Eye (tissue), 1 donor: ENCODE measurements at regions not wholly inside any gene's neighbourhood (a gene's known extent, or its start where the extent isn't known, plus 50 kb on each side); places are given as distances from the start of the nearest gene placed in this dataset.

ENCODE experiments used
- DNase-seq: peaks from one replicate; pipeline ENCODE4 v3.0.0-alpha.2; 2015

DNA sequence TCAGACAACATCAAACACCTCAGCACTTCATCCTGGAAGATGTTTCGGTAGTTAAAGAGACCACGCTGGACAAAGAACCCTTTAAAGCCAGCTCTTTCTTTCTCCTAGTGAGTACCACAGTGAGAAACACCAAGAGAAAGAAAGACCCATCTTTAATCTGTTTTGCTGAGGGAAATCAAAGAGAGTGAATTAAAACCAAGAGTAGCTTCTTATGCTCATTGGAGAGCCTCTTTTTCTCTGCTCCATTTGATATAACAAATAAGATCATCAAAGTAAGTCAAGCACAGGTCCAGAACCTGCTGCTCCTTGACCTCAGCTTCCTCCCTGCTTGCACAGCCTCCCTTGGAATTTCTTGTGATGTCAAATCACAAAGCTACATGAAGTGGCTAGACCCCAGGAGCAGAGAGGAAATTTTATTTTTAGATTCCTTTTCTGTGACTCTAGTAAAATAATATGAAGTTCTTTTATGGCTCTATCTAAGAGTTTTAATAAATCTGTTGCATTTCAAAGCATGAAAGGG, 436.4 kb downstream of the C3orf38 start:
- no peak for DNase-seq

DNA sequence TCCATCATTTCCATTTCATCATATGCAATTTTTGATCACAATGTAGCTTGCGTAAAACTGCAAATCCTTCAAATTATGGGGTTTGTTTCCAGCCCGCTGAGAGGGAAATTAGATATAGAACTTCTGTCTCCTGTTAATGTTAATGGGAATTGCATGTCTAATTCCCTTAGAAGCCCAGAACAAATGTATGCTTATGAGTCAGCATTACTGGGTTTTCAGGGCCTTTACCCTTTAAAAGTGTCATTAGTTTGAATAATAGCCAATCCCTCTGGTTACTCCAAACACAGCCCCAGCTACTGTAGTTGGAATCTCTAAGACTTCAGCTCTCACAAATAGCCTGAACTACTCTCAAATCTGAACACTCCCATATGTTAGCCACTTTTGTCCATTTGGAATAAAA, 439.4 kb downstream of the C3orf38 start:
- DNase-seq = no peak

DNA sequence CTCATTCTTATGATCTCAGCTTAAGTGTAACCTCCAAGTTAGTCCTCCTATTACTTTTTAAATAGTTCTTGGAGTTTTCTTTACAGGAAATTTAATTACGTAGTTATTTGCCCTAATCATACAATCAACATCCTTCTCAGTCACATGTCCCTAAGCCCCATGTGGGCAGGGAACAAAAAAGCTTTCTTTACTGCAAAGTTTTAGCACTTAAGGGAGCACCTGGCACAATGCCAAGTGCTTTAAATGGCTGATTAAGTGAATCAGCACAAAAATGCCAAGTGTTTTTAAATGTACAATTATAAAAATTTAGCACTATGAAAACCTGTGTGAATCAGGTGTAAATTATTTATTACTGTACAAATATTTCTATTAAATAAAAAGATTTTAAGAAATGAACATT, 445.3 kb downstream of the C3orf38 start:
- no peak for DNase-seq

DNA sequence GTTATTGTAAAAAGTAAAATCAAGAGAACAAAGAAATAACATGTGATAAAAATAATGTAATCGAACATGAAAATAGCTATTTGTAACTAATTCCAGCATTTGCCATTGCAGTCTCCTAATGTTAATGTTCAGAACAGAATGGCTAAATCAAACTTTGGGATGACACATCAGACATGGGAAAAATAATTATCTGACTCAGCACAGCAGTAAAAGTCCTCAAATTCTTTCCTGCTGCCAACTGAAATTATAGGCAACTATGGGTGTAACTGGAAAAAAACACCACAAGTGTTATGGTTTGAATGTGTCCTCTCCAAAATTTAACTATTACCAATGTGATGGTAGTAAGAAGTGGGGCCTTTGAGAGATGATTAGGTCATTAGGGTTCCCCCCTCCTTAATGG, 446.7 kb downstream of the C3orf38 start:
- DNase-seq = no peak

DNA sequence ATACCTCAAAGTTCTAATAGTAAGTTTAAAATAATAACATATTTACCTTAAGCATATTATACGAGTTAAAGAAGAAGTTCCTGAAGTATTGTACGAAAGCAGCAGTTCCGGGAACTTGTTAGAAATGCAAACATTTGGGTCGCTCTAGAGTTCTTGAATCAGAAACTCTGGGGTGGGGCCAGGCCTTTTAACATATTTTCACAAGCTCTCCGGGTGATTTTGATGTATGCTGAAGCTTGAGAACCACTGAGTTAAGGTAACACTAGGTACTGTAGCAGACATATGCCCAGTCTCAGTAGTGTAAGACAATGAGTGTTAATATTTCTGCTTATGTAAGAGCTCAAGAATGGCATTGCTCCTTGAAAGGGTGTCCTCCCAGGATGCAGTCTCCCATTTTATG, 461.1 kb downstream of the C3orf38 start:
- no peak for DNase-seq

DNA sequence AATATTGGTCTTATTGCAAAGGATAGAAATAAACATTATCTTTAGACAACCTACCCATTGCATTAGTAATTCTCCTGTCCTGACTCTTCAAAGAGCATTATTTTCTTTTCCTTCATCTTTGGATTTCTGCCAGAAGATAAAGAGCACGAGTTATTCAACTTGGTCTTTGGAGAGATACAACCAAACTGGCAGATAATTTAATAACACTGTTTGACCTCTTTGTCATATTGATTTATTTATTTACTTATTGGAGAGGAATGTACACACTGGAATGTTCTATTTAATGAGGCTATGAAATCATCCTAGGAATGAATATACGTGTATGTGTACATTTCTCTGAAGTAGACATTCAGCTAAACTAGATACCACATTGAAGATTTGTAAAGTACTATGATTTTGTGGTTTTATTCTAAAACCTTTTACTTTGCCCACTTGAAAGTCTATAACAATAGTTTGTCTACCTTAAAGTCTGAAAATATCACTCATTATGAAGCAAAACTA, 462.1 kb downstream of the C3orf38 start:
- DNase-seq = no peak

DNA sequence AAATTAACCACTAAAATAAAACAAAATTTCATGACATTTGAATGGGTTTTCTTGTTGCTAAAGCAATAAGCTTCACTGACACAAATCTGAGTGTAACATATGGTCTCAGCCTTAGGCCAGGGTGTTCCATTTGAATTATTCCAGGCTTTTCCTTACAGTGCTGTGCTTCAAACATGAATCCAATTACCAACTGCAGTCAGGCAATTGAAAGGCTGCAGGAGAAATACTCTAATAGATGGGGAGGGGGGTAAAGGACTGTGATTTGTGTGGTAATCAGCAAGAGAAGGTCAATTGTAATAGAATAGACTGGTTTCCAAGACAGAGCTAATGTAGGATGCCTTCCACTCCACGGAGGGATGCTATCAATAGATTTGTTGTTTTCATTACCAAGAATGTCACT, 466.7 kb downstream of the C3orf38 start:
- DNase-seq = peak; percentile 60

DNA sequence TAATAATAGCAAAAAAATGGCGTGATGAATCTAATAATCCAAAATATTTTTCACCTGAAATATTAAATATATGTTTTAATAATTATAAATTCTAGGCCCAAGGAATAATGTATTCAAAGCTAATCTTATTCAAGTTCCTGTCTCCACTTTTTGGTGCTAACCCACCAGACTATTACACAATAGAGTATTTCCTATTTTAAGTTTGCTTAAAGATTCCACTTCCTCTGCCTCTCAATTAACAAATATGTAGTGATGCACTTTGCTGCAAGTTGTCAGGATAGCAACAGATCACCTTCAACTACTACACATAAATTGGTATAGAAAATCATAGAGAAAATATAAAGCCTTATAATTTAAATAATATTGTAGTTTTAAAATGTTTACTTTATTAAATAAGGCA, 467.5 kb downstream of the C3orf38 start:
- DNase-seq = no peak

DNA sequence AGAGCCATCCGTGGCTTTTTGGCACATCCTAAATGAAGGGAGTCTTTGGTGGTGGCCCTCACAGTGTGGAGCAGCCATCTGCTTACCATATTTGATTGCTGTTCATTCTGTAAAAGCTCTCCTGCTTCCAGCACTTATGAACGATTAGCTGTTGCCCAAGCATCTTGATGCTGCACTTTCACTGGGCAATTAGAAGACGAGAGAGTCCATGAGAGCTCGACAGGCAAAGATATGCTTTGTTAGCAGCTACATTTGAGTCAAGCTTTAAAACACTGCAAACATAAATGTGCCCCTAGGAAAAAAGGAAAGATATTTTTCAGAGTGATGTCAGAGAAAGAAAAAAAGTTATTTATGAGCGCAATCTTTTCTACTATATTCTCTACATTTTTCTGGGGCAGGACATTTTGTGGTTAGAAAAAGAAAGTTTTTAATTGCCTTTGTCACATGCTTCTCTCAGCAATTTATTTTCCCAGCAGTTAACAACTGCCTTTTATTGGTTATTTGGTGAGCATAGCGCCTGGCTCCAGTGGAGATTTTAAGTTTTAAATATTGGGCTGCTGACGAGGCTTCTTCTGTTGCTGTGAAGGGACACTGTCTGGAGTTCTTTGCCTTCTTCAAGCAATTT, 468.4 kb downstream of the C3orf38 start:
- peak; percentile 74 for DNase-seq

DNA sequence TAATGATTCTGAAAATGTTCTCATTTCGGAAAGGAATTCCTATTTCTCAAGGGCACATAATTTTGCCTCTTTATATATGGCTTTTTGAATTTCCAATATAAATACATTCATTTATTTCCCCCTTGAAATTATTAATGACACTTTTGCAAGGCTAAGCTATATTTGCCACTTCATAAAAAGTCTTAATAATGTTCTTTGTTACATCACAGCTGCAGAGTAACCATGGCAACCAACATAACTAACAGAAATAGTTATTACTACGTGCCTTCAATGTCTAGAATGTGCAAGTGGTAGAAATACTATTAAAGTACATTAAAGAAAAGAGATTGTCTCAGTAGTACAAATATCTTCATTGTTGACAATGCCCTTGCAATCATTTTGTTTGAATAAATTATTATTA, 471.8 kb downstream of the C3orf38 start:
- DNase-seq = no peak

DNA sequence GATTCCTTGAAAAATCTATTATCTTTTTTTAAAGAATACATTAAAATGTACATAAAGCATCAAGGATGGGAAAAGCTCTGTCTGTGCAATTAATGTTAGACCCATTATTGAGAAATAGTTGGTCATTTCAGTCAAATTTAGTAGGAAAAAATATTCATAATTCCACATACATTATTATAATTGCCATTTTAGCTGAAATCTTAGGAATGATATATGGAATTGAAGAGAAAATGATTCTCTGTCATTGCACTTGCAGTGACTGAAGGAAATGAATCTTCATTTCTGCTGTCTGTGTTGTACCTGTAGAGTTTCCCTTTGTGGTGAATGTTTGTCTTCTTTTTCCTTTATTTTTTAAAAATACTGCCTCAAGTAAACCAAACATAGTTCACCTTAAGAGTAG, 473.9 kb downstream of the C3orf38 start:
- no peak for DNase-seq

DNA sequence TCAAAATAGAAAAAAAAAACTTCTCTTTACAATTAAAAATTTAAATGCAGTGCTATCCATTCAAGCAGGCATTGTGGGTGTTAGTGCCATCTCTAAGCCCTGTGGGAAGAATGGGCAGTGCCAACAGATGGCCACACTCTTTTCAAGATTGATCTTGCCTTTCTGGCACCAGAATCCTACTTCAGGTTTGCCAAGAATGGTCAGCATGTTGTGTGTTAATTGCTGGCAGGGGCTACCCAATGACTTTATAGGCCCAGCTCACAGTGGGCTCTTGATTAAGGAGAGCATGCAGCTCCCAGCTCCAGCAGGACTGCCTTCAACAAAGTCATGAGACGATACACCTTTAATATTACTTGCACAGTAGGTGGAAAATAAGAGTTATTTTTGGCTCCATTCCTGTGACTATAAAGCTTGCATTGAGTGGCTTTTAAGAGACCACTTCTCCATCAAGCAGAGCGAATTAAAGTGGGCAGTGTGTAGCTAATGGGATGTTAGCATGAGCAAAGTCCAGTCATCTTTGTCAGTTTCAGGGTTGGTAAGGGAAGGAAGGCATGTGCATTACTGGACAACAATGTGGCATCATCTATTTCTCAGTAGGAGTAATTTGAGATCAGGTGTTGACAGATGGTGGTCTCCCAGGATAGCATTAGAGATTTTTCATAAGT, 476.8 kb downstream of the C3orf38 start:
- DNase-seq = no peak

DNA sequence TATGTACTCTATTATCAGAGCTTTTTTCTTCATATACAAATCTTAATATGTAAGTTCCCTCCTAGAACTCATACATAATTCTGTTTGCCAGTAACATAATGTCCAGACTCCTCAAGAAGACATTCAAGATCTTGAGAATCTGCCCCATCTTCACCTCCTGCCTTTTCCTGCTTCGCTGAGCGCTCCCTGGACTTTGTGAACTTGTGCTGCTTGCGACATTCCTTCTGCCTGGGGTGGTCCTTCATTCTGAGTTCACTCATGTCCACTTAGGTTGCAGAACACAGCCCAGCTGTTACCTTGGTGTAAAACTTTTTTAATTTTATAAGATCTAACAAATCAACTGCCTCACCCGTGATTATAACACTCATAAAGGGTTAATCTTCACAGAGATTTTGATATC, 478.5 kb upstream of the EPHA3 start:
- no peak for DNase-seq

DNA sequence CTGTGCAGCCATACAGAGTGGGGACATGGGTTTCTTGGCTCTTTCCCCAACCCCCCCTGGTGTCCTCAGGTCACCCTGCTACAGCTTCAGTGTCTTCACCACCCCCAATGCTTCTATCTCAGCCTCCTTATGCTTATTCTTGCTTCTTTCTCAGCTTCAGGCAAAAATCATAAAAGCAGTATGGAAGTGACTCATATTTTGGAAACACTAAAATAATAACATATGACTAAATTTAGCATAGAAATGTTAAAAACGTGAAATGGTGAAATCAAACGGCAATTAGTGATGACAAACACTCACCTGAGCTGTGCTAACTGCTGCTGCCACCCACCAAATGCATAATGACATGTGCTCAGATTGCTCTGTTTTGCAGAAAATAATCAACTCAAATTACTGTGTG, 475.2 kb upstream of the EPHA3 start:
- DNase-seq = no peak

DNA sequence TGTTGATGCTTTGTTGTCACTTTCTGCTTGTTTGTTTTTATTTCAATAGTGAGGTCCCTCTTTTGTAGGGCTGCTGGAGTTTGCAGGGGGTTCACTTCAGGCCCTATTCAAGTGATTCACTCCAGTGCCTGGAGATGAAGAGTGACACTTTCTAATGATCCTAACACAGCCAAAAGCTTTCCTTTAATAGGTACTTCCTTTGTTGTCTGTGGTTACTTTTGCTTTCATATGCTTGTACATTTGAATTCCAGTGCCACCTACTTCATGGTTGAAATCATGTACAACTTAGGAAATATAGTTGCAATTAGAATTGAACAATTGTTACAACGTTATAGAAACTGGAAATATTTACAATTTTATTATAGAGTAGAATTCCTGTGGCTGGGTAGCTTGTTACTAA, 466.8 kb upstream of the EPHA3 start:
- no peak for DNase-seq

DNA sequence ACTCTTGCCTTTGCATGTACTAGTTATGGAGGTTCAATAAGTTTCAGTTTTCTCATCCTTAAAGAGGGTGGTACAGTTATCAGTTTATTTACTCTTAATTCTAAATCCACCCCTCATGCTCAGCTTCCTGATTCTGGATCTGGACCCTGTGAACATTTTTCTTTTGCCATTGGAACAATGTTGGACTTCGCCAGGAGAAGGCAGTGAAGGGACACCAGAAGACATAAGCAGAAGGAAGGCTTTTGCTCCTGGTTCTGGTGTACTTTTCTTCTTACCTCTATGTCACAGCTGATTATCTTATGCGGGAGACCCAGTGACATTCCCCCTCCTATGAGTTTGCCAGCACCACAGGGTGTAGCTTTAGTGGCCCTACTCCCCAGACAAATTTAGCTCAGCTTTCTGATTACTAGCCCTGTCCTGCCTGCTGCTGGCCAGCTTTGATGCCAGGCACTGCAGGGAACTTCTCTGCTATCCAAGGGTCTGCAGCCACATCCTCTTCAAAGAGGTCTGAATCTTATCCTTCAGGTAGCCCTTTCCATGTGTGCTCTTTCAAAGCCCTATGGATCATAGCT, 466.3 kb upstream of the EPHA3 start:
- no peak for DNase-seq

DNA sequence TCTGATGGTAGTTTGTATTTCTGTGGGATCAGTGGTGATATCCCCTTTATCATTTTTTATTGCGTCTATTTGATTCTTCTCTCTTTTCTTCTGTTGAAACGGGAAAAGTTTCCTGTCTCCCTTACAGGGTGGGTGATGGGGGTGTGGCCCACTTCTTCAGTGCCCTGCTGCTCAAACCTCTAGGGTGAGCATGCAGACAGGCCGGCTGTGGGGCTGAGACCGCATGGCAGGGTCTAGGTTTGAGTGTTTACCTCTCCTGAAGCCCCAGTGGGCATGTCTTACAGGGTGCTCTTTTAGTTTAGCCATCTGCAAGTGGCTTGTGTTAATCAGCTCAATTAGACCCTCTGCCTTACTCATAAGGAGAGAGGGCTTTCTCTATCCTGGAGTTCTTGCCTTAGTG, 450.0 kb upstream of the EPHA3 start:
- no peak for DNase-seq

DNA sequence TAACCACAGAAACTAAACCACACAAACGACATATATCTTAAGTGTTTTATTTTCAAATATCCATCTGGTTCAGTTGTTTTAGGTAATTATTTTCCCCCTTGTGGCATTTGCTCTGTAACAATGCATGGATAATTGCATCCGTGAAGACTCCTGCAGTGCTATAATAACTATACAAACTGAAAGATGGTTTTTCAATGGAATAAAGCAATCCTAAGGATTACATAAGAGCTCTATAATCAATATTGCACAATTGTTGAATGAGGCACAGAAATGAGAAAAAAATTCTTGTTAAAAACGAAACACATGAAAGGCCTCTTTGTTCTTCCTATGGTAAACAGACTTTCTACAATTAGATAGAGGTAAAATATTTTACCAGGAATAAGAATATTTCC, 446.0 kb upstream of the EPHA3 start:
- no peak for DNase-seq

DNA sequence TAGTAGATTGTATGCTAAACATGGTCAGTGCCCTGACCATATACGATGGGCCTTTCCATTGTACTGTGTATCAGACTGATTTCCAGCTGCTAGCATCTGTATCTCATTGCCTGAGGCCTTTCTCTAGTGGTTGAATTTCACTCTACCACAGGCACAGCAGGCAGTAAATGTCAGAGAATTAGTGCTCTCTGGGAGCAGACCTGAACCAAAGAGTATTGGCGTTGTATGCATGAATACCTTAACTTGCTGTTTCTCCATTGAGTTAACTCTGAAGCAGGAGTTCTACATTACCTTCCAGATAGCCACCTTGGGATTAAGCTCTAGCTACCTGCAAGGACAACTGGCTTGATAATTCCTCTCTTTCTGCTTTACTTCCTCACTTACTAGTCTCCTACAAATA, 439.2 kb upstream of the EPHA3 start:
- DNase-seq = peak; percentile 33

DNA sequence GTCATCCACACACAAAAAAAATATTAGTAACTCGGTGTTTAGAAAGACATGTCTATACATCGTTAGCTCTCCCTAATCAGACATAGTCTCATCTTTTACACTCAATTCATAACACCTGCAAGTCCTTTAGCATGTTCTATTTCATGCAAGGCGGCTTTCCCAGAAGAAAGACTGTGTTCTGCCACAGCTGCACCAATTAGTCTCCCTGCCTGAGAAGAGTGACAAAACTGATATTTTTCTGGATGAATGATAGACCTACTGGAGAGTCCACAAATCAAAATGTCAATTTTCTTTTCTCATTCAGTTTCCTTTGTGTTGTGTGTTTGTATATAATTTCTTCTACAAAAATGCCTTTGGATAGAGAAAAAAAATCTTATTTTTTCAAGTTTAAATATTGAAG, 435.8 kb upstream of the EPHA3 start:
- peak; percentile 46 for DNase-seq

DNA sequence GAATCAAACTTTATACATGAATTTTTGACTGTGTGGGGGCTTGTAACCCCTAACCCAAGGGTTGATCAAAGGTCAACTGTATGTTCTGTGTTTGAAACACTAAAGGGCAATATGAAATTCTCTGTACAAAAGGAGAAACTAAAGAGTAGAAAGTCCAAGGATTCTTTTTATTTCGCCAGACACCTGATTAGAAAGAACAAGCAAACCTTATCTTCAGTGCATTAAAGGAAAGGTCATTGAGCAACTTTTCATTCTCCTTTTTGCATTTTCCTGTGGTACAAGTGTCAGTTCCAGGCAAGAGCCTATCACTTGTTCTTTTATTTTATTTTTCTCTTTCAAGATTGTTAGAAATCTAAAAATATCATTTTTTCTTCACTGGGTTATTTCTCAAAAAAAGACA, 430.1 kb upstream of the EPHA3 start:
- no peak for DNase-seq

DNA sequence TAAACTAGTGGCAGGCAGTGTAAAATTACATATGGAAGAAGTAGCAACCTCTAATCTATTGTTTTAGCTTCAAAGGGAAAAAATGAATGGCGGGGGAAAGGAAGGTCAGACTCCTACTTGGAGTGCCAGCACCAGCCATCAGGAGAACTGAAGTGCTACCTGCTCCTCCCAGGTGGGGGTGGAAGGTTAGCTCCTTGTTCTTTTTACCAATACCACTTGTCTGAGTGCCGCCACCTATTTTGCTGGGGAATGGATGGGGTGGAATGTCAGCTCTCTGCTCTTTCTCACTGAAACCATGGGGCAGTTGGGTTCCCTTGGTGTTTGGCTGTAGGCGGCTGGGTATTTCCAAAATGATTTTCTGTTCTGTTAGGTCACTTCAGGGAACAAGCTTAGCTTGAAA, 428.7 kb upstream of the EPHA3 start:
- DNase-seq = no peak

DNA sequence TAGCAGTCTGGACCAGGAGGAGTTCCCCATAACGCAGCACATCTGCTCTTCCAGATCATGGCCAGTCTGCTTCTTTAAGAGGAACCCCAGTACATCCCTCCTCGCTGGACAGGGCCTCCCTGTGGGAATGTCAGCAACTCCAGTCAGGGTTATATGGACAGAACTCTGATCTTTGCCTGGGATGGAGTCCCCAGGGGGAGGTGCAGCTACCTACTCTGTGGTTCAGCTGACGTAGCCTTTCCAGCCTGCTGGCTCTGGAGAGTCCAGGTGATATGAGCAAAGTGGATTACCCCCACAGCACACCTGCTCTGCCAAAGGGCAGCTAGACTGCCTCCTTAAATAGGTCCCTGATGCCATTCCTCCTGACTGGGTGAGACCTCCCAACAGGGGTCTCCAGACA, 417.1 kb upstream of the EPHA3 start:
- no peak for DNase-seq

DNA sequence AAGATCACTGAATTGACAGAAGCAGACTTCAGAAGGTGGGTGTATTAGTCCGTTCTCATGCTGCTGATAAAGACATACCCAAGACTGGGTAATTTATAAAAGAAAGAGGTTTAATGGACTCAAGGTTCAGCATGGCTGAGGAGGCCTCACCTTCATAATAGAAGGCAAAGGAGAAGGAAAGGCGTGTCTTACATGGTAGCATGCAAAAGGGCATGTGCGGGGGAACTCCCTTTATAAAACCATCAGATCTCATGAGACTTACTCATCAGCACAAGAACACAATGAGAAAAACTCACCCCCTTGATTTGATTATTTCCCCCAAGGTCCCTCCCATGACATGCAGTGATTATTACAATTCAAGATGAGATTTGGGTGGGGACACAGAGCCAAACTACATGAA, 416.3 kb upstream of the EPHA3 start:
- no peak for DNase-seq
